IMR-90 (cell line): ENCODE measurements at regions not wholly inside any gene's neighbourhood (a gene's known extent, or its start where the extent isn't known, plus 50 kb on each side); places are given as distances from the start of the nearest gene placed in this dataset.

ENCODE experiments used
- ATAC-seq: fragments of 200-7000 bp; cut with Tn5 transposase; 2 replicates; pipeline ENCODE4 v1.9.1; 2020; ENCODE audit warnings: low read depth, mild to moderate bottlenecking, moderate library complexity
- BruUV-seq: library from RNA; stranded (reverse); fragments of 400-500 nt; replicated peaks from 2 replicates; lab custom pipeline; 2021; lab: Mats Ljungman, UMichigan
- CTCF ChIA-PET: fragments of 300-600 bp; formaldehyde crosslinking; extraction: SDS; loops from one replicate; lab custom pipeline; 2021; ENCODE audit warnings: antibody characterized with exemption; lab: Yijun Ruan, JAX
- POLR2A ChIA-PET: fragments of 300-600 bp; sonication (Branson Sonifier 250); formaldehyde crosslinking; loops from one replicate; lab custom pipeline; 2022; ENCODE audit warnings: antibody characterized with exemption; ENCODE audit not compliant: unreplicated experiment; lab: Charles Lee
- DNase-seq: peaks from one replicate; pipeline ENCODE4 v3.0.0; 2013
- H2AFZ ChIP-seq: replicated peaks from 2 replicates; pipeline ENCODE3; 2013; ENCODE audit warnings: low read length, mild to moderate bottlenecking; ENCODE audit not compliant: poor library complexity
- H2AK5ac ChIP-seq: 2 replicates; pipeline ENCODE4 v1.6.1; 2013; ENCODE audit warnings: low read depth, low read length, inconsistent platforms
- H2AK9ac ChIP-seq: replicated peaks from 2 replicates; pipeline ENCODE3; 2013; ENCODE audit warnings: mild to moderate bottlenecking, low read depth, low read length, moderate library complexity; ENCODE audit not compliant: poor library complexity
- H2BK120ac ChIP-seq: 2 replicates; pipeline ENCODE4 v1.6.1; 2013; ENCODE audit warnings: low read depth, low read length, inconsistent platforms
- H2BK15ac ChIP-seq: 3 replicates; pipeline ENCODE4 v1.6.1; 2013; ENCODE audit warnings: low read depth, low read length, inconsistent platforms
- H2BK20ac ChIP-seq: 2 replicates; pipeline ENCODE4 v1.6.1; 2013; ENCODE audit warnings: low read depth, mild to moderate bottlenecking, inconsistent platforms, low read length, moderate library complexity
- H2BK5ac ChIP-seq: 2 replicates; pipeline ENCODE4 v1.6.1; 2013; ENCODE audit warnings: mild to moderate bottlenecking, low read depth, low read length, inconsistent platforms; ENCODE audit not compliant: poor library complexity, severe bottlenecking
- H3K14ac ChIP-seq: replicated peaks from 2 replicates; pipeline ENCODE4 v1.6.1; 2013; ENCODE audit warnings: low read depth, low read length, inconsistent platforms
- H3K18ac ChIP-seq: 2 replicates; pipeline ENCODE4 v1.6.1; 2013; ENCODE audit warnings: low read depth, low read length, control low read depth
- H3K23ac ChIP-seq: 2 replicates; pipeline ENCODE4 v1.6.1; 2013; ENCODE audit warnings: low read depth, low read length, inconsistent platforms
- H3K27ac ChIP-seq: 2 replicates; pipeline ENCODE4 v1.5.1; 2013; ENCODE audit warnings: mild to moderate bottlenecking, control low read depth, low read length; ENCODE audit not compliant: insufficient read depth
- H3K27me3 ChIP-seq: 2 replicates; pipeline ENCODE4 v1.6.1; 2013; ENCODE audit warnings: low read length; ENCODE audit not compliant: control insufficient read depth, insufficient read depth
- H3K36me3 ChIP-seq: 2 replicates; pipeline ENCODE4 v1.6.1; 2013; ENCODE audit warnings: low read length, mixed read lengths; ENCODE audit not compliant: control insufficient read depth, insufficient read depth
- H3K4ac ChIP-seq: 2 replicates; pipeline ENCODE4 v1.6.1; 2013; ENCODE audit warnings: low read depth, low read length, inconsistent platforms
- H3K4me1 ChIP-seq: 2 replicates; pipeline ENCODE4 v1.6.1; 2013; ENCODE audit warnings: low read length, mixed read lengths; ENCODE audit not compliant: control insufficient read depth, insufficient read depth
- H3K4me2 ChIP-seq: 2 replicates; pipeline ENCODE4 v1.6.1; 2013; ENCODE audit warnings: low read depth, mild to moderate bottlenecking, control low read depth, low read length, moderate library complexity
- H3K4me3 ChIP-seq: 2 replicates; pipeline ENCODE4 v1.5.1; 2013; ENCODE audit warnings: low read depth, mild to moderate bottlenecking, control low read depth, low read length, moderate library complexity; ENCODE audit not compliant: insufficient read depth
- H3K56ac ChIP-seq: 2 replicates; pipeline ENCODE4 v1.6.1; 2013; ENCODE audit warnings: low read length, inconsistent platforms; ENCODE audit not compliant: insufficient read depth; ENCODE audit errors: extremely low read depth
- H3K79me1 ChIP-seq, 2 experiments: 2 replicates each; pipeline ENCODE4 v1.6.1; 2013; ENCODE audit warnings: low read length in 2 of 2, inconsistent platforms in 1 of 2, low read depth in 1 of 2
- H3K9ac ChIP-seq: 2 replicates; pipeline ENCODE4 v1.6.1; 2013; ENCODE audit warnings: low read depth, low read length, control low read depth
- H3K9me1 ChIP-seq: 2 replicates; pipeline ENCODE4 v1.6.1; 2013; ENCODE audit warnings: low read length, inconsistent platforms; ENCODE audit not compliant: insufficient read depth
- H3K9me3 ChIP-seq: 2 replicates; pipeline ENCODE4 v1.6.1; 2013; ENCODE audit warnings: low read length; ENCODE audit not compliant: control insufficient read depth, insufficient read depth
- H4K20me1 ChIP-seq: 2 replicates; pipeline ENCODE4 v1.6.1; 2013; ENCODE audit warnings: low read length, inconsistent platforms; ENCODE audit not compliant: insufficient read depth
- H4K5ac ChIP-seq: 2 replicates; pipeline ENCODE4 v1.6.1; 2013; ENCODE audit warnings: mild to moderate bottlenecking, low read depth, low read length, control low read depth
- H4K8ac ChIP-seq, 2 experiments: 2 replicates each; pipeline ENCODE4 v1.6.1; 2013; ENCODE audit warnings: low read depth in 2 of 2, low read length in 2 of 2, control low read depth in 1 of 2, inconsistent platforms in 1 of 2
- H4K91ac ChIP-seq: 2 replicates; pipeline ENCODE4 v1.6.1; 2013; ENCODE audit warnings: low read depth, low read length, inconsistent platforms; ENCODE audit not compliant: insufficient read depth
- CEBPB ChIP-seq: IDR thresholded peaks from 2 replicates; pipeline ENCODE4 v1.6.1; 2012; ENCODE audit warnings: low read depth, low read length, improper control_type of control experiment
- CTCF ChIP-seq: conservative IDR thresholded peaks from 2 replicates; pipeline ENCODE4 v1.5.1; 2012; ENCODE audit warnings: mild to moderate bottlenecking, low read depth, low read length, improper control_type of control experiment
- ELK1 ChIP-seq: fragments of 150-350 bp; IDR thresholded peaks from 2 replicates; pipeline ENCODE4 v1.6.1; 2016; ENCODE audit warnings: low read depth, mild to moderate bottlenecking, low read length, moderate library complexity, borderline replicate concordance
- MAFK ChIP-seq: IDR thresholded peaks from 2 replicates; pipeline ENCODE4 v1.6.1; 2012; ENCODE audit warnings: low read depth, low read length, improper control_type of control experiment
- MXI1 ChIP-seq: IDR thresholded peaks from 2 replicates; pipeline ENCODE4 v1.6.1; 2012; ENCODE audit warnings: low read depth, mild to moderate bottlenecking, low read length, moderate library complexity, borderline replicate concordance
- POLR2A ChIP-seq: IDR thresholded peaks from 2 replicates; pipeline ENCODE4 v1.6.1; 2012; ENCODE audit warnings: mild to moderate bottlenecking, low read depth, low read length
- RAD21 ChIP-seq: IDR thresholded peaks from 2 replicates; pipeline ENCODE4 v1.6.1; 2012; ENCODE audit warnings: low read length, improper control_type of control experiment
- RFX5 ChIP-seq: IDR thresholded peaks from 2 replicates; pipeline ENCODE4 v1.8.0; 2012; ENCODE audit warnings: low read depth, mild to moderate bottlenecking, low read length, moderate library complexity
- SMC3 ChIP-seq: fragments of 150-350 bp; IDR thresholded peaks from 2 replicates; pipeline ENCODE4 v1.6.1; 2016; ENCODE audit warnings: low read depth, mild to moderate bottlenecking, antibody characterized with exemption, low read length, moderate library complexity
- USF2 ChIP-seq: fragments of 150-350 bp; IDR thresholded peaks from 2 replicates; pipeline ENCODE4 v1.6.1; 2017; ENCODE audit warnings: mild to moderate bottlenecking, antibody characterized with exemption, low read length, low read depth
- dilution Hi-C: fragments of 300-500 bp; cut with HindIII; formaldehyde crosslinking; loops from one replicate; pipeline ENCODE4 v1.14.3; 2018; ENCODE audit warnings: low sequenced_read_pairs; ENCODE audit not compliant: unreplicated experiment
- in situ Hi-C: fragments of 300-500 bp; cut with MboI; formaldehyde crosslinking; loops from 3 replicates; pipeline ENCODE4 v1.14.3; 2019; ENCODE audit warnings: low sequenced_read_pairs, inconsistent platforms, mixed read lengths
- intact Hi-C: fragments of 100-400 bp; cut with micrococcal nuclease; formaldehyde crosslinking; loops from 2 replicates; pipeline ENCODE4 v1.10.0; 2022

- dilution Hi-C loops, result no loop called here
- TF ChIP-seq CEBPB (no peak), MAFK (no peak), USF2 (no peak), MXI1 (no peak), SMC3 (no peak), POLR2A (no peak), RFX5 (no peak), CTCF (no peak), RAD21 (no peak), ELK1 (no peak)
Observed at GRCh38 chr2:14330884-14331283, 301.6 kb upstream of the LRATD1 start.

More at GRCh38 chr2:14330884-14331283, 301.6 kb upstream of the LRATD1 start:
- Histone ChIP-seq H2BK5ac (no peak overlapping the region), H4K8ac (no peak overlapping the region), H3K14ac (no peak overlapping the region), H2BK15ac (no peak overlapping the region), H3K56ac (no peak overlapping the region), H3K18ac (no peak overlapping the region), H2AK9ac (no peak overlapping the region), H3K4me2 (no peak overlapping the region), H2AFZ (no peak overlapping the region), H3K27ac (no peak overlapping the region), H2AK5ac (no peak overlapping the region), H4K20me1 (no peaks in the 10 kb centered on the region), H3K4ac (no peak overlapping the region), H2BK20ac (no peak overlapping the region), H3K9me1 (no peaks in the 10 kb centered on the region), H3K36me3 (no peaks in the 10 kb centered on the region), H3K23ac (no peak overlapping the region), H4K5ac (no peak overlapping the region), H4K91ac (no peak overlapping the region), H3K4me1 (no peaks in the 10 kb centered on the region), H3K9ac (no peak overlapping the region), H3K79me1 (no peaks in the 10 kb centered on the region), H3K4me3 (no peak overlapping the region), H2BK120ac (no peak overlapping the region), H3K9me3 (peaks cover 5% of the 10 kb centered on the region; the same call in 1 of the 2 replicates), H3K27me3 (no peaks in the 10 kb centered on the region)
- no TSS peak for BruUV-seq
- DNase-seq (no peak), ATAC-seq (no peak)
- intact Hi-C loops, result no loop called here
- CTCF ChIA-PET, result no interaction called here
- in situ Hi-C loops, result no loop called here
- POLR2A ChIA-PET, result no interaction called here
